Gastroesophageal sphincter (tissue), 4 donors: ENCODE measurements at regions not wholly inside any gene's neighbourhood (a gene's known extent, or its start where the extent isn't known, plus 50 kb on each side); places are given as distances from the start of the nearest gene placed in this dataset.

ENCODE experiments used
- ATAC-seq: fragments of 150-250 bp; one replicate; pipeline ENCODE4 v1.9.1; 2016; ENCODE audit warnings: mild to moderate bottlenecking, moderate library complexity
- H3K27ac ChIP-seq, 4 donors: fragments of 200-600 bp; sonication (generic) in 3 of 4; 1 replicate in 3 of 4; 2 replicates in 1 of 4; pipeline ENCODE4 v1.5.1; 2016 to 2019
- H3K27me3 ChIP-seq: fragments of 200-600 bp; sonication (generic); one replicate; pipeline ENCODE4 v1.5.1; 2019
- H3K36me3 ChIP-seq, 2 donors: fragments of 200-600 bp; sonication (generic); one replicate each; pipeline ENCODE4 v1.5.1; 2019; ENCODE audit warnings: control low read depth in 1 of 2
- H3K4me1 ChIP-seq, 3 donors: fragments of 200-600 bp; sonication (generic); 1 replicate in 2 of 3; 2 replicates in 1 of 3; pipeline ENCODE4 v1.5.1; 2016 to 2019; ENCODE audit warnings: control low read depth in 2 of 3
- H3K4me3 ChIP-seq, 2 donors: fragments of 200-600 bp; sonication (generic); one replicate each; pipeline ENCODE4 v1.5.1; 2019; ENCODE audit warnings: mild to moderate bottlenecking in 1 of 2, moderate library complexity in 1 of 2
- H3K9me3 ChIP-seq, 3 donors: fragments of 200-600 bp; sonication (generic); one replicate each; pipeline ENCODE4 v1.5.1; 2017 to 2019; ENCODE audit warnings: control low read depth in 2 of 3
- EP300 ChIP-seq: sonication (generic); formaldehyde crosslinking; IDR thresholded peaks from one replicate; pipeline ENCODE4 v1.6.1; 2017; ENCODE audit warnings: antibody characterized with exemption, mild to moderate bottlenecking
- POLR2A ChIP-seq, 2 donors: fragments of 450-650 bp; IDR thresholded peaks; one replicate each; pipeline ENCODE4 v1.6.1; 2017; ENCODE audit warnings: antibody characterized with exemption in 2 of 2, mild to moderate bottlenecking in 2 of 2, moderate library complexity in 1 of 2
- POLR2AphosphoS5 ChIP-seq: sonication (generic); formaldehyde crosslinking; IDR thresholded peaks from one replicate; pipeline ENCODE4 v1.6.1; 2017; ENCODE audit warnings: antibody characterized with exemption
- WGBS, 2 donors: methylation state at CpG; one replicate each; pipeline ENCODE4 v1.1.5; 2018; ENCODE audit warnings: low coverage in 1 of 2; 5-methylcytosine and 5-hydroxymethylcytosine counted together
- TF ChIP-seq, protein P1 (sequence below), 4 experiments: fragments of 200-600 bp in 2 of 4; fragments of 450-650 bp in 2 of 4; sonication (generic) in 1 of 4; IDR thresholded peaks; one replicate each; pipeline ENCODE4 v1.5.1; 2017 to 2019; ENCODE audit warnings: antibody characterized with exemption in 4 of 4, mild to moderate bottlenecking in 2 of 4, moderate library complexity in 2 of 4

DNA sequence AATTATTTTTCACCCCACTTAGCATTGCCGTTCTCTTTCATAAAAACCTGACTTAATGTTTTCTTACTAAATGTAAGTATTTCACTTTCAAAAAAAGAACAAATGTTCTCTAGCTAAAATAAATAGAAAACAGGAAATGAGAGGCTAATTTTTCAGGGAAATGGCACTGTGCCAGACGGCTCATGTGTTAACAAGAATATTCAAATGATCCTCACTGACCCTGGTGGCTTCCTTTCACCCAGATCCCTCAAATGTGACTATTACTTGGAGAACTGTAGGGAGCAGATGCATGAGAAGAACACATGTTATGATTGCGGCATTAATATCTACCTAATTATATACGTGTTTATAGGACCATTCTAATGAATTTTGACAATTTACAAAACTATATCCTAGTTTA lies 827.7 kb downstream of the SOCS6 start:
- H3K27me3 ChIP-seq = no peaks in the 10 kb centered on the region
- TF ChIP-seq EP300 (no peak), POLR2A (IDR thresholded peaks at IDR 0.05) (no peak), POLR2AphosphoS5 (no peak)
- TF ChIP-seq, protein P1, sequence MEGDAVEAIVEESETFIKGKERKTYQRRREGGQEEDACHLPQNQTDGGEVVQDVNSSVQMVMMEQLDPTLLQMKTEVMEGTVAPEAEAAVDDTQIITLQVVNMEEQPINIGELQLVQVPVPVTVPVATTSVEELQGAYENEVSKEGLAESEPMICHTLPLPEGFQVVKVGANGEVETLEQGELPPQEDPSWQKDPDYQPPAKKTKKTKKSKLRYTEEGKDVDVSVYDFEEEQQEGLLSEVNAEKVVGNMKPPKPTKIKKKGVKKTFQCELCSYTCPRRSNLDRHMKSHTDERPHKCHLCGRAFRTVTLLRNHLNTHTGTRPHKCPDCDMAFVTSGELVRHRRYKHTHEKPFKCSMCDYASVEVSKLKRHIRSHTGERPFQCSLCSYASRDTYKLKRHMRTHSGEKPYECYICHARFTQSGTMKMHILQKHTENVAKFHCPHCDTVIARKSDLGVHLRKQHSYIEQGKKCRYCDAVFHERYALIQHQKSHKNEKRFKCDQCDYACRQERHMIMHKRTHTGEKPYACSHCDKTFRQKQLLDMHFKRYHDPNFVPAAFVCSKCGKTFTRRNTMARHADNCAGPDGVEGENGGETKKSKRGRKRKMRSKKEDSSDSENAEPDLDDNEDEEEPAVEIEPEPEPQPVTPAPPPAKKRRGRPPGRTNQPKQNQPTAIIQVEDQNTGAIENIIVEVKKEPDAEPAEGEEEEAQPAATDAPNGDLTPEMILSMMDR (IDR thresholded peaks at IDR 0.05) = no peak
- H3K4me1 ChIP-seq = no peaks in the 10 kb centered on the region
- H3K27ac ChIP-seq = no peak overlapping the region
- no peak overlapping the region for H3K4me3 ChIP-seq
- no peak for ATAC-seq
- no peaks in the 10 kb centered on the region for H3K36me3 ChIP-seq
- WGBS, 2 donors = 52 to 53% methylated on average over 4 of the region's 4 CpGs
- H3K9me3 ChIP-seq = peaks cover 0 to 22% (median 0%) of the 10 kb centered on the region in 3 donors

DNA sequence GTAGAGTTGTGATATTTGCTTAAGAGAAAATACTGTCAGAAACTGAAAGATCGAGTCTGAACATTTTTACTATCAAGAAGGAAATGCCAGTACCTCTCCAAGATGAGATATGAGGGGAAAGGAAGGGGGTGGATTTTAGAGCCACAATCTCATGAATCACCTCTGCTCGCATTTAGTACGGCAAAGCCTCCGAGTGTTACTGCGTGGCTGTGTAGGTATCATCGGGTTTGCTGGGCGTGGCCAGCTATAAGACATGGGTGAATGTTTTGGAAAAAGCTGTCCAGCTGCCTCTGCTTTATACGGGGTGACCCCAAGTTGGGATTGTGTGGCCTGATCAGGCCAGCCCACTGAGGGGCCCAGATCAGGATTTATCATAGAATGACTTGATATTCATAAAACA lies 826.4 kb downstream of the SOCS6 start:
- Histone ChIP-seq H3K27ac (no peak overlapping the region), H3K4me3 (no peak overlapping the region), H3K4me1 (no peaks in the 10 kb centered on the region), H3K9me3 (peaks cover 0 to 10% (median 0%) of the 10 kb centered on the region in 3 donors), H3K36me3 (no peaks in the 10 kb centered on the region), H3K27me3 (no peaks in the 10 kb centered on the region)
- 78 to 80% methylated on average over 2 to 8 of the region's 8 CpGs for WGBS, 2 donors
- no peak for ATAC-seq
- no peak for TF ChIP-seq EP300
- no peak for TF ChIP-seq POLR2A (IDR thresholded peaks at IDR 0.05)
- no peak for TF ChIP-seq POLR2AphosphoS5
- TF ChIP-seq, protein P1 (IDR thresholded peaks at IDR 0.05) = no peak

DNA sequence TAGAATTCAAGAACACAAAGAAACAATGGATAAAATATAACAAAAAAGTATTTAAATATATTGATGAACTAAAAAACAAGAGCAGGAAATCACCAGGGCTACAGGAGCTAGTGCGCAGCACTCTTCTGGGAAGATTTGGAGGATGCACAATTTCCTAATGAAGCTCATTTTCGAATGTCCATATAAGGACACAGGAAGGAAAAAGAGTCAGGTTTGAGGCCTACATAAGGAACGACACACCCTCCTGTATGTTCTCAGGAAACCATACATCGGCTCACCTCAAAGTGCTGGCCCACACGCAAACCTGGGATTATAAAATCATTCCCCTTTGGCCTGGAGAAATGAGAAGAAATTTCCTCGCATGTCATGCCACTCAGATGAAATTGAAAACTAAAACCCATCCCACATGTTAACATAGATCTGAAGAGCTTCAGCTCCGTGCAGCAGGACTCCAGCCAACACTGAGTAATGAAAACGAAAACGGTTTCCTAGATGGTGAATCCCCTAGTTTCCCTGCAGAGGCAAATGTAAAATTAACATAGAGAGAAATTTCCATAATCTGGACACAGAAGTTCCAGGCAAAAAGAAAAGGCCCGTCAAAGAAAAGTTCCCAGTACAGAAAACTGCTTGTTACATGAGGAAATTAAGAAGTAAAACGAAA lies 825.8 kb downstream of the SOCS6 start:
- no peak for ATAC-seq
- H3K4me1 ChIP-seq = no peaks in the 10 kb centered on the region
- no peaks in the 10 kb centered on the region for H3K27me3 ChIP-seq
- no peak for TF ChIP-seq POLR2A (IDR thresholded peaks at IDR 0.05)
- TF ChIP-seq, protein P1 (IDR thresholded peaks at IDR 0.05) = no peak
- TF ChIP-seq POLR2AphosphoS5 = no peak
- no peak for TF ChIP-seq EP300
- H3K9me3 ChIP-seq = peaks cover 0 to 10% (median 0%) of the 10 kb centered on the region in 3 donors
- no peak overlapping the region for H3K27ac ChIP-seq
- H3K36me3 ChIP-seq = no peaks in the 10 kb centered on the region
- no peak overlapping the region for H3K4me3 ChIP-seq
- 78 to 79% methylated on average over 8 to 11 of the region's 11 CpGs for WGBS, 2 donors

DNA sequence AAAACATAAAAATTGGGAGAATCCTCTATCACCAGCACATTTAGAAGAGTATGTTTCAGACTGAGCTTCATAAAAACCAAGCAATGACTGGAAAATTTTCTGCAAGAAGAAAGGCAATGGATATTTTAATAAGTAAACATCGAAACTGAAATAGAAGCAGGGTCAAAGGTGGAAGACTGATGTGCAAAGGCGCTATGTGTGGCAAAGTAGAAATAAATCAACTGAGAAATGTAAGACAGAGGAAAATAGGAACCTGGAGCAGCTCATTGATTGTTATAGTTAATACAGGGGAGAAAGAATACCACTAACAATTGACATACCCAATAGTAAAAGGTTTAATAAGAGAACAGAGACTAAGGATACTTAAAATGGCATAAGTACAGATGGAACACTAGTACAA lies 818.4 kb downstream of the SOCS6 start:
- Histone ChIP-seq H3K4me3 (no peak overlapping the region), H3K27me3 (no peaks in the 10 kb centered on the region), H3K36me3 (no peaks in the 10 kb centered on the region), H3K4me1 (peaks cover 0 to 13% (median 0%) of the 10 kb centered on the region in 3 donors), H3K27ac (peak overlapping the region in 1 of 4 donors; percentile 32), H3K9me3 (no peaks in the 10 kb centered on the region)
- TF ChIP-seq, protein P1 (IDR thresholded peaks at IDR 0.05) = no peak
- TF ChIP-seq EP300 (no peak), POLR2A (IDR thresholded peaks at IDR 0.05) (no peak), POLR2AphosphoS5 (no peak)
- WGBS, 2 donors = 27 to 33% methylated on average over 2 of the region's 2 CpGs
- ATAC-seq = no peak

DNA sequence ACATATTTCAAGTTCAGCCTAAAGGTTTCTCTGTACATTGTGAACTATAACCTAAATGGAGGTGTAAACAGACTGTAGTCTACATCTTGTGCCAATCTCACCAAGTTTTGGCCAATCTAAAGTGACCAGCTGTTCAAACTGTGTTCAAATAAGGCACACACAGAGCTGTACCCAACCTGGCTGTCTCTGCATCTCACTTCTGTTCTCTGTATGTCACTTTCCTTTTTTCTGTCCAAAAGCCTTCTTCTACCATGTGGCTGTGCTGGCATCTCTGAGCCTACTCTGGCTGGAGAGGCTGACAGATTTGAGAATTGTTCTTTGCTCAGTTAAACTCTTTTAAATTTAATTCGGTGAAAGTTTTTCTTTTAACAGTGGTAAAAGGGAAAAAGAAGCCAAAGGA lies 817.9 kb downstream of the SOCS6 start:
- Histone ChIP-seq H3K36me3 (no peaks in the 10 kb centered on the region), H3K4me1 (peaks cover 0 to 13% (median 0%) of the 10 kb centered on the region in 3 donors), H3K27ac (peak overlapping the region in 1 of 4 donors; percentile 32), H3K27me3 (no peaks in the 10 kb centered on the region), H3K4me3 (no peak overlapping the region), H3K9me3 (no peaks in the 10 kb centered on the region)
- WGBS, 2 donors = 0 to 17% methylated on average over 1 of the region's 1 CpG
- TF ChIP-seq, protein P1 (IDR thresholded peaks at IDR 0.05) = no peak
- TF ChIP-seq EP300 (no peak), POLR2AphosphoS5 (no peak), POLR2A (IDR thresholded peaks at IDR 0.05) (no peak)
- ATAC-seq = no peak
